ENCODE measurements at regions not wholly inside any gene's neighbourhood (a gene's known extent, or its start where the extent isn't known, plus 50 kb on each side); places are given as distances from the start of the nearest gene placed in this dataset.
"Not testable (repeated sequence)": the region's sequence is repeated elsewhere in the genome, so short reads cannot be mapped to it uniquely, and the experiment has no call there.

DNA sequence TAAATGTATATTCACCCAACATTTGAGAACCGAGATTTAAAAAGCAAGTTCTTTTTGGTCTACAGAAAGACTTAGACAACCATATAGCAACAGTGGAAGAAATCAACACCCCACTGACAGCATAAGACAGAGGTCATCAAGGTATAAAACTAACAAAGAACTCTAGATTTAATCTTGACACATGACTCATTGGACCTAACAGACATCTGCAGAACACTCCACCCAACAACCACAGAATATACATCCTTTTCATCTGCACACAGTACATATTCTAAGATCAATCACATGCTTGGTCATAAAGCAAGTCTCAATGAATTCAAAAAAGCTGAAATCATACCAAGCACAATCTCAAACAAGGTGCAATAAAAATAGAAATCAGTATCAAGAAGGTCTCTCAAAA lies 65.8 kb downstream of the SPIN4 start:
- DNase-seq (ENCODE audit: low read depth in 3 of 3, low spot score in 2 of 3), result no peak

GRCh38 chrX:63284659-63285058 lies 66.5 kb downstream of the SPIN4 start:
- DNase-seq (ENCODE audit: low read depth in 3 of 3, low spot score in 2 of 3), result no peak

GRCh38 chrX:63283348-63283747 lies 67.8 kb downstream of the SPIN4 start:
- no peak for DNase-seq (ENCODE audit: low read depth in 3 of 3, low spot score in 2 of 3)

DNA sequence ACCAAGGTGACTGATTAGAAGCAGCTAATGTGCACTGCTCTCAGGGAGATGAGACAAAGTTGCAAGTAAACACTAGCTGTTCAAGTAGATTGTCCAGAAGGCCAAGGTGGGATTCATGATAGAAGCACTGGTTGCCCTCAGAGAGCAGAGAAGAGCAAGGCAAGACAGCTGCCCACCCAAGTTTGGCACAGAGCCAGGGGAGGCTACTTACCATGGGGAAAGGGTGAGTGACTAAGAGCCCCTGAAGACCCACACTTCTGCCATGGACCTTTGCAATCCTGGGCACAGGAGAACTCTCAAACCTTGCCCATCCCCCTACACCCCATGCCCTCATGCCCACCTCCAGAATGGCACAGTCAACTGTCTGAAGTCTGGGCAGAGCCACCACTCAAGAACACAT lies 68.3 kb downstream of the SPIN4 start:
- no peak for DNase-seq (ENCODE audit: low read depth in 3 of 3, low spot score in 2 of 3)

- no peak for DNase-seq (ENCODE audit: low read depth in 3 of 3, low spot score in 2 of 3)
Measured at GRCh38 chrX:63282077-63282476, 69.1 kb downstream of the SPIN4 start.

DNA sequence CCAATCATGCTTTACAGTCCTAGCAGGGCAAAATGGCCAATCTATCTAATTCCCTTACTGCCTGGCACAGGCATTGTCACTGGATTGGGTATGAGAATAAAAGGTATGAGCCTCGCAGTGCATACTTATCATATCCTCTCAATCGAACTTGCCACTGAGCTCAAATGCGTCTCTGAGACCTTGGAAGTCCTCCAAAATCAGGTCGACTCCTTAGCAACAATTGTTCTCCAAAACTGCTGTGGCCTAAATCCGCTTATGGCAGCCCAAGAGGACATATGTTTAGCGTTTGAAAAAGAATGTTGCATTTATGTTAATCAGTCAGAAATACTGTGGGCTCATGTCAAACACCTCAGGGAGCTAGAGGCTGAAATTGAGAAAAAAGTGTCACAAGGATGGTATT lies 69.7 kb downstream of the SPIN4 start:
- DNase-seq (ENCODE audit: low read depth in 3 of 3, low spot score in 2 of 3), result no peak

DNA sequence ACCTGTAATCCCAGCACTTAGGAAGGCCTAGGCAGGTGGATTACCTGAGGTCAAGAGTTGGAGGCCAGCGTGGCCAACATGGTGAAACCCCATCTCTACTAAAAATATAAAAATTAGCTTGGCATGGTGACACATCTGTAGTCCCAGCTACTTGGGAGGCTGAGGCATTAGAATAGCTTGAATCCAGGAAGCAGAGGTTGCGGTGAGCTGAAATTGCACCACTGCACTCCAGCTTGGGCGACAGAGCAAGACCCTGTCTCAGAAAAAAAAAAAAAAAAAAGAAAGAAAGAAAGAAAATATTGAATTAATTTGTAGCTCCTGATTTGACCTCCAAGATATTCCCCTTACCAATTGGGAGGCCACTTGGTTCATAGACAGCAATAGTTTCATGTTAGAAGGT lies 73.7 kb downstream of the SPIN4 start:
- not testable (repeated sequence) for DNase-seq (ENCODE audit: low read depth in 3 of 3, low spot score in 2 of 3)

DNA sequence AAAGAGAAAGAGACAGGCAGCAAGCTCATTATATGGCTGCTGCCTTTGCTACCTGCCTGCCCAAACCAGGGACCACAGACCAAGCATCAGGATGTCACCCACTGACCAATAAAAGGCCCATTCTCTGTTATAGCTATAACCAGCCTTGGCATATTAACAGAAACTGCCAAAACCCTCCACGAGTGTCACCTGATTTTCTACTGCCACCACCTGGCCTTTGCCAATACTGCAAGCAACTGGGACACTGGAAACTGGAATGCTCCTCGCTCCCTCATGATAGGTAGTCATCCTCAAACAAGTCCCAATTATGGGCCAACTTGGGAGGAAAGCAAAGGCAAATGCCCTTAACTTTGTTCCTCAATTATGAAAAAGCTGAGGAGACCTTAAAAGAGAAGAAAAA lies 76.0 kb downstream of the SPIN4 start:
- no peak for DNase-seq (ENCODE audit: low read depth in 3 of 3, low spot score in 2 of 3)

DNA sequence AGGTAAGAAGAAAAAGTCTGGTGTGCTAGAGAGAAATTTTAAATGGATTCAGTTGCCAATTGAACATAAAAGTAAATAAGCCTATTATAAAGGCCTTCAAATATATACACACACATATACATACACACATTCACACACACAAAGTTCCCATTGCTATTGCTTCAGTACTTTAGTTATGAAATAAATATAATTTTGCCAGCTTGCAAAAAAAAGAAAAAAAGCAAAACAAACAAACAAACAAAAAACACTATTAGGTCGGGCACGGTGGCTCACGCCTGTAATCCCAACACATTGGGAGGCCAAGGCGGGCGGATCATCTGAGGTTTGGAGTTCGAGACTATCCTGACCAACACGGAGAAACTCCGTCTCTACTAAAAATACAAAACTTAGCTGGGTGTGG lies 80.3 kb downstream of the SPIN4 start:
- DNase-seq (ENCODE audit: low read depth in 3 of 3, low spot score in 2 of 3), result no peak

GRCh38 chrX:63258144-63258543 lies 93.0 kb downstream of the SPIN4 start:
- no peak for DNase-seq (ENCODE audit: low read depth in 3 of 3, low spot score in 2 of 3)

DNA sequence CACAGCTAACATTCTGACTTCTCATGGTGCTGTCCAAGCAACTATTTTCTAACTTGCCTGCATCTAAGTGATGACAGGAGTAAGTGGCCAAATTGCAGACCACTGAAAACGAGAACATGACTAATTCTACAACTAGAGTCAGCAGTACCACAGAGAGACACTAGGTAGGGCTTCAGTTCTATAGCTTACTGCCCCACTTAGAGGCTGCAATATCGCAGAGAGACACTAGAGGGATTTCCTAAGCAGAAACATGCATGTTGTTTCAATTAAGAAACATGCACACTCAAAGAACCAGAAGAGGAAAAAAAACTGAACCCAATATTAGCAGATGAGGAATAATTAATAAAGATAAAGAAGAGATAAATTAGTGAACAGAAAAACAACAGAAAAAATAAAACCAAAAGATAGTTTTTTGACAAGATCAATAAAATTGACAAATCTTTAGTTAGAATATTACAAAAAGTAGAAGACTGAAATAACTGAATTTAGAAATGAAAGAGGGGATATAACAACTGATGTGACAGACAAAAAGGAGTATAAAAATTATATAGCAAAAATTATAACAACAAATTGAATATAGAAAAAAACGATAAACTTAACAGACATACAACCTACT lies 100.8 kb downstream of the SPIN4 start:
- DNase-seq (ENCODE audit: low read depth in 3 of 3, low spot score in 2 of 3), result peak; percentile 29 to 53 (median 38)

GRCh38 chrX:63242689-63243088 lies 108.4 kb downstream of the SPIN4 start:
- not testable (repeated sequence) for DNase-seq (ENCODE audit: low read depth in 3 of 3, low spot score in 2 of 3)

DNA sequence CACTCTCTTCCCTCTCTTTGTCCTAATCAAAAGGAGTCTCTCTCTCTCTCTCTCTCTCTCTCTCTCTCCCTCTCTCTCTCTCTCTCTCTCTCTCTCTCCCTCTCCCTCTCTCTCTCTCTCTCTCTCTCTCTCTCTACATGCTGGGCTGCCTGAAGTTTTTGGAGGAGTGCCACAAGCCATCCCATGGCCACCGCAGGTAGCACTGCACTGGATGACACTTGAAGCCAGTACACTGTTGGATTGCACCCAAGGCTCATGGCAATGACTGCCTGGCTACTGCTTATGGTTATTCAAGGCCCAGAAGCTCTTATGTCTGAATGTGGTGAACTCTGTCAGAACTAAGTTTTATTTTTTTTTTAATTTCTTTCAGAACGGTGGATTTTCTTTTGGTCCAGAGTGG lies 115.2 kb downstream of the SPIN4 start:
- not testable (repeated sequence) for DNase-seq (ENCODE audit: low read depth in 3 of 3, low spot score in 2 of 3)

GRCh38 chrX:63233013-63233412 lies 118.1 kb downstream of the SPIN4 start:
- not testable (repeated sequence) for DNase-seq (ENCODE audit: low read depth in 3 of 3, low spot score in 2 of 3)

- not testable (repeated sequence) for DNase-seq (ENCODE audit: low read depth in 3 of 3, low spot score in 2 of 3)
Measured at GRCh38 chrX:63218202-63218601, 132.9 kb downstream of the SPIN4 start.

DNA sequence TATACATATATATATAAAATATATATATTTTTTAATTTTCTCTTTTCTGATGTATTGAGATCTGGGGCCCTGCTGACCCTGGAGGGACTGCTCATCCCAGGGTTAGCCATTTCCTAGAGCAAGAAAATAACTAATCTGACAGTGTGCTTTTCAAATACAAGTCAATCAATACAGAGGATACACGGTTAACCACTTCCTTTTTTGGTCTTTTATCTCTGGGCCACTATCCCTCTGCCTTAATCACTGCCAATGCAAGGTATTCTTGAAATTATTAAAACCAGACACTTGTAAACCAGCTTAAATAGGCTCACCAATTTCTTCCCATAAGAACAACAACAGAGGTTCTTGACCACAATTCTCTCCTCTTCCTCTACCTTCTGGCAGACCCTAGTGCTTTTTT lies 133.6 kb downstream of the SPIN4 start:
- not testable (repeated sequence) for DNase-seq (ENCODE audit: low read depth in 3 of 3, low spot score in 2 of 3)

DNA sequence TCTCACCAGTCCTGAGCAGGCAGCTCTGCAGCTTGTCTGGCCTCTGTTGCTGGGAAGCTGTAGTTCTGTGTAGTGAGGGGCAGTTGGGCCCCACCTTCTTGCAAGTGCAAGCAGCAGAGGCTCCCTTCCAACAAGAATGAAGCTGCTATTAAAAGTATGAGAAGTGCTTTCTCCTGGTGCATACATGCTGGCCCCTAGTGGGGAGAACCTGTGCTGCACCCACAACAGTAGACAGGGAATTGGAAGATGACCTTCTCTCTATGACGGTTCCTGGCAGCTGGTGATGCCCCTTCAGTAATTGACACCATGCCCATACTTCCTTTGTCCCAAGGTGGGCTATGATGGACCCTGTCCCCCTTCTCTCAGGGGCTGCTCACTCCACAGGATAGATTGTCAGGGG lies 141.5 kb downstream of the SPIN4 start:
- DNase-seq (ENCODE audit: low read depth in 3 of 3, low spot score in 2 of 3), result not testable (repeated sequence)

- DNase-seq (ENCODE audit: low read depth in 3 of 3, low spot score in 2 of 3), result not testable (repeated sequence)
Measured at GRCh38 chrX:63209128-63209527, 142.0 kb downstream of the SPIN4 start.

GRCh38 chrX:63204266-63205074 lies 146.7 kb downstream of the SPIN4 start:
- not testable (repeated sequence) for DNase-seq (ENCODE audit: low read depth in 3 of 3, low spot score in 2 of 3)

GRCh38 chrX:63201987-63202386 lies 149.1 kb downstream of the SPIN4 start:
- not testable (repeated sequence) for DNase-seq (ENCODE audit: low read depth in 3 of 3, low spot score in 2 of 3)

- DNase-seq (ENCODE audit: low read depth in 3 of 3, low spot score in 2 of 3), result not testable (repeated sequence)
Measured at GRCh38 chrX:63198693-63199092, 152.4 kb downstream of the SPIN4 start.

DNA sequence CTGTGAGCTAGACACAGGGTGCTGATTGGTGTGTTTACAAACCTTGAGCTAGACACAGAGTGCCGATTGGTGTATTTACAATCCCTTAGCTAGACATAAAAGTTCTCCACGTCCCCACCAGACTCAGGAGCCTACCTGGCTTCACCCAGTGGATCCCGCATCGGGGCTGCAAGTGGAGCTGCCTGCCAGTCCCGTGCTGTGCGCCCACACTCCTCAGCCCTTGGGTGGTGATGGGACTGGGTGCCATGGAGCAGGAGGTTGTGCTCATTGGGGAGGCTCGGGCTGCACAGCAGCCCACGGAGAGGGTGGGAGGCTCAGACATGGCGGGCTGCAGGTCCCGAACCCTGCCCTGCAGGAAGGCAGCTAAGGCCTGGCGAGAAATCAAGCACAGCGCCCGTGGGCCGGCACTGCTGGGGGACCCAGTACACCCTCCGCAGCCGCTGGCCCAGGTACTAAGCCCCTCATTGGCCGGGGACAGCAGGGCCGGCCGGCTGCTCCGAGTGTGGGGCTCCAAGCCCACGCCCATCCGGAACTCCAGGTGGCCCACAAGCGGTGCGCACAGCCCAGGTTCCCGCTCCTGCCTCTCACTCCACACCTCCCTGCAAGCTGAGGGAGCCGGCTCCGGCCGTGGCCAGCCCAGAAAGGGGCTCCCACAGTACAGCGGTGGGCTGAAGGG lies 158.6 kb downstream of the SPIN4 start:
- DNase-seq (ENCODE audit: low read depth in 3 of 3, low spot score in 2 of 3), result not testable (repeated sequence)

All from right renal cortex interstitium (tissue), 3 donors.